Right renal pelvis (tissue), 4 donors: ENCODE measurements at regions not wholly inside any gene's neighbourhood (a gene's known extent, or its start where the extent isn't known, plus 50 kb on each side); places are given as distances from the start of the nearest gene placed in this dataset.
"Not testable (repeated sequence)": the region's sequence is repeated elsewhere in the genome, so short reads cannot be mapped to it uniquely, and the experiment has no call there.

Experiments
- DNase-seq, 4 donors: peaks; one replicate each; pipeline ENCODE4 v3.0.0-alpha.2; 2013; ENCODE audit warnings: low read depth in 4 of 4, low spot score in 3 of 4, missing footprints in 1 of 4

- DNase-seq = not testable (repeated sequence)
These were observed 335.6 kb downstream of the CWH43 start for GRCh38 chr4:49321511-49322300.

- not testable (repeated sequence) for DNase-seq
These were observed 336.8 kb downstream of the CWH43 start for GRCh38 chr4:49322610-49323572.

GRCh38 chr4:49323573-49323940, 337.5 kb downstream of the CWH43 start:
- not testable (repeated sequence) for DNase-seq
